ENCODE measurements at regions not wholly inside any gene's neighbourhood (a gene's known extent, or its start where the extent isn't known, plus 50 kb on each side); places are given as distances from the start of the nearest gene placed in this dataset.

DNA sequence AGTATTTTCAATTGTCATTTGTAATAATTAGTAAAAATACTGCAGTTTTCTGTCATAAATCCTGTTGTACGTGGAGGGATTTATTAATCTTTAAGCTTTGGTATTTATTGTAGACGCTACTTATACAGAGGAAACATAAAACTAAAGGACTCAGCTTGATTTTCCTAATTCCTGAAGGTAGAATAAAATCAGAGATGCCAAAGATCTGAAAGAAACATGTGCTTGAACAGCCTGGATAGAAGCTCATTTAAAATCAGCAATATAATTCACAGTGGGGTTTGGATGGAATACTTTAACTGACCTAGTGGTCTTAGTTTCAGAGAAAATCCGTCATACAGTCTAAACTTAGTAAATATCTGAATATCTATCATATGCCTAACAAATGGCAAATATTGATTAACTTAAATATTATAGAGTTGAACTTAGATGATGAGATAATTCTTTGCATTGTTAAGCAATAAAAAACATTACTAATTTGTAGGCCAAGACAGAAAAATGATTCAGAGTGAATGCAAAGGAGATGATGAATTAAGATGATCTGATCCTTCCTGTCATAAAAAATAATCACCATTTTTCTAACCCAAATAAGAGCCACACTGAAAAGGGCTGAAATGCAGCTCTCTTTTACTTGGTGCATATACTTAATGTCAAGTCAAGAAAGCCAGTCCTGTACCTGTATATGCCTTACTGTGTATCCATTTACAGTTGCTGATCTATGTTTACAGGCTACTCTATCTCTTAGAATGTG is 397.1 kb upstream of the DCN start:
- DNase-seq (ENCODE audit: low read depth in 3 of 3): no peak

DNA sequence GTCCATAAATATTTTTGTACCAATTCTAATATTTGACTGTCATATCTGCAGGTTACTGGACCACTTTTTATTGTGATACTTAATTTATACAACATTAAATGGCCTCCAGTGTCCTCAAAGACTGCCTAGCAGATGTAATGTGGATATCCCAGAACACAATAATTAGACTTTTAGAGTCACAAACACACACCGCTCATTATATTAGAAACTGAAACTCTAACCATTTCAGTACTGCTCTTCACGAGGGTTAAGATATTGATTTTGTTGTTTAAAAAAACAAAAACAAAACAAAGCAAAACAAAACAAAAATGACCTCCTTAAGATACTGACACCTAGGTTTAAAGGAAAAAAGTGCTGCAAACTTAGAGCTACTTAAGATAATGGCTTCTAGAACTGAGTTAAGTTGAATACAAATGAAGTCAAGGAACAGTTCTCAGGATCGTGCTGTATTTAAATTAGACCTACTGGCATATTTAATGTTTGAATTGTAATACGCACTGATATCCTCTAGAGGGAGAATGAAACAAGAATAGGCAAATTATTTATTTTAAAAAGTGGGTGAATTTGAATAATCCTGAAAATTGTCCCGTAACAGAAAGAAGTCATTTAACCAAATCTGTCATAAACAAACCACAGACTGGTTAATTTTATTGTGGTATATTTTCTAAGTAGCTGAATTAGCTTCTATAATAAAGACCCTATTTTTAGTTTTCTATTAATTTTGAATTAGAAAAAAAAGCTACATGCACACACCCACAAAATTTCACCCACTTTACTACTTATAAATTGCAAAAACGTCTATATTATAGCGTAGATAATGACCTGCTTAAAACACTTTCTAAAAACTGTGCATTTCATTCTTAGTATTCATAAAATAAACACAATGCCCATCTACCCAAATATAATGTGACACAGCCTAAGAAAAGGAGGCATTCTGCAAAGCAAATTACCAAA is 395.2 kb upstream of the DCN start:
- DNase-seq (ENCODE audit: low read depth in 3 of 3): no peak

DNA sequence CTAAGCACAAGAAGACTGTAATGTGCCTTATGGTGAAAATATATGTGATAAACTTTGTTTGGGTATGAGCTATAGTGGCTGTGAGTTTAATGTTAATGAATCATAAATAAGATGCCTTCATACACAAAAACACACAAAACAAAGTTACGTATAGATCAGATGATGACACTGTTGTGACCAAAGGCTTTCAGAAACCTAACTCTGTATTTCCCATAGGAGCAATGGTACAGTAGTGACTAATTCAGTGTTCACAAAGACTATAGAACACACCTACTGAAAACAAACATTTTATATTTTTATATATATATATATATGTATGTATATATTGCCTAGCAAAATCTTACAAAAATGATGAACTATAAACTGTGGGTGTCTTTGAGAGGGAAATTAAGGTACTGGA is 393.8 kb upstream of the DCN start:
- DNase-seq (ENCODE audit: low read depth in 3 of 3): no peak

DNA sequence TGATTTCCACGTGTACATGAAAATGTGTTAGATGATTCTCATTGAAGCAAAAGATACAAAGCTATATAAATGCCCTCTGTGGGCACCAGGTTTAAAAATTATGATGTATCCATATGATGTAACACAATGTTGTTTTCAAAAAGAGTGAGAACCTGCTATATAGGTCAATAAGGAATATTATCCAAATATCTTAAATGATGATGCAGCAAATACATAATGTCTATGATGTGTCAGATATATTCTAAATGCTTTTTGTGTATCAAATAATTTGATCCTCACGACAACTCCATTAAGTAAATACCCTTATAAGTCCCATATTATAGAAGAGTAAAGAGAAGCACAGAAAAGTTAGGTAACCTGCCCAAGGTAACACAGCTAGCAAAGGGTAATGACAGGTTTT is 393.0 kb upstream of the DCN start:
- DNase-seq (ENCODE audit: low read depth in 3 of 3): no peak

DNA sequence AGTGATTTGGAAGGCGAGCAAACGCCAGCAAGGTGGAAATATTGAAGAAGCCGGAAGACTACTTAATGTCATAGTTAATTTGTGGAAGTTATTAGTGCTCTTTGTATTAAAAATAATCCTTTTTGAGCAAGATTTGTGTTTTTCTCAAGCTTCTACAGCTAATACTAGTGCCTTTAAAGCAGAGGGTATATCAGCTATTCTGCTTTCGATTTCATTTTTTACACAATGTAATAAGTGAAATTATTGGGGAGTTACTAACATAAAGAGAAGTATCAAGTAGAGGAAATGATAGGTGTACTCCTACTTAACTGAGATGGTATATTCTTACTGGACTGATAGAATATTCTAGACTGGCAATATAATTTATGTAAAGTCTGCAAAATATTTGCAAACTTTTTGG is 392.4 kb upstream of the DCN start:
- DNase-seq (ENCODE audit: low read depth in 3 of 3): no peak

DNA sequence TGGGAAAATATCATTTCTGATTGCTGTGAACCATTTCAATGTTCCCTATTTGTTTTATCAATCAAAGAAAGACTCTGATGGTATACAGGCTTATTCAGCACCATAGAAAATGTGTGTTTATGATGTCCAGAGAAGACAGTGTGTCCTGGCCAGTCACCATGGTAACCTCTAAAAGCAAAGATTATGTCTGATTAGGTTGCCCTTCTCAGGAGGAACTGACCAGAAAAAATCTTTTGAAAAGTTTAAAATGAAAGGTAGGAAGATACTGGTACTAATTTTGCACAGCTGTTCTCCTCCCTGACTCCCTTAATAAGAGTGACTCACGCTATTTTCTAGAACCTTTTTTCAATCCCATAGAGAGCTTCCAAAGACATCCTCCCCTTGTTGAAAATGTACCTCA is 391.8 kb upstream of the DCN start:
- no peak for DNase-seq (ENCODE audit: low read depth in 3 of 3)

DNA sequence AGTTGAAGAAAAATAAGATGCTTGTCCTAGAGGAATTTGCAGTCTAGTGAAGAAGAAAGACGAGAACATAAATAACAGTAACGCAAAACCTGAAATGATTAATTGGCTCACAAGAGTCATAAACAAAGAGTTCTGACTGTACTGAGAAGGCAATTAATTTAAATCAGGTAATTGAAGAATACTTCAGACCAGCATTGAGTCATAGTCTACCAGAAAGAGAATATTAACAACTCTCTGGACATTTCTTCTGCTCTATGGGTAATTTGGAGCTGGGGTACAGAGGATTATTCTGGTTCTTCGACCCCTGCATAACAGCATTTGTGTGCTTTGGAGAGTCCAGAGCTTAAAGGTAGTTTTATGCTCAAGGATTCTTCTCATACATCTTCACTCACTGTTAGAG is 390.3 kb upstream of the DCN start:
- no peak for DNase-seq (ENCODE audit: low read depth in 3 of 3)

DNA sequence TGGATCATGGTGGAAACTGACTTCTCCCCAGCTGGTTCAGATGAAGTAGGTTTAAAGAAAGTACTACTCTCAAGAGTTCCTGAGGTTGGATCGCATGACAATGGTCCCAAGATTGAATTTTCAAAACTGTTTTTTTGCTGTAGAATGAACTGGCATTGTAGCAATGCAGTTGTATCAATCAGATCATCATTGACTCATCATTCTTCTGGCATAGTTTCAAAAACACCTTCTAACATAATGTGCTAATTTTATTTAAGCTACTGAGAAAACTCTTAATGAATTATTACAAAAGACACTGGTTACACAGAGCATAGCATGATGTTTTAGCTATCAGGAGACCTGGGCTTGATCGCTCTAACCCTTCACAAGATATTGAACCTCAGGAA is 384.5 kb upstream of the DCN start:
- no peak for DNase-seq (ENCODE audit: low read depth in 3 of 3)

DNA sequence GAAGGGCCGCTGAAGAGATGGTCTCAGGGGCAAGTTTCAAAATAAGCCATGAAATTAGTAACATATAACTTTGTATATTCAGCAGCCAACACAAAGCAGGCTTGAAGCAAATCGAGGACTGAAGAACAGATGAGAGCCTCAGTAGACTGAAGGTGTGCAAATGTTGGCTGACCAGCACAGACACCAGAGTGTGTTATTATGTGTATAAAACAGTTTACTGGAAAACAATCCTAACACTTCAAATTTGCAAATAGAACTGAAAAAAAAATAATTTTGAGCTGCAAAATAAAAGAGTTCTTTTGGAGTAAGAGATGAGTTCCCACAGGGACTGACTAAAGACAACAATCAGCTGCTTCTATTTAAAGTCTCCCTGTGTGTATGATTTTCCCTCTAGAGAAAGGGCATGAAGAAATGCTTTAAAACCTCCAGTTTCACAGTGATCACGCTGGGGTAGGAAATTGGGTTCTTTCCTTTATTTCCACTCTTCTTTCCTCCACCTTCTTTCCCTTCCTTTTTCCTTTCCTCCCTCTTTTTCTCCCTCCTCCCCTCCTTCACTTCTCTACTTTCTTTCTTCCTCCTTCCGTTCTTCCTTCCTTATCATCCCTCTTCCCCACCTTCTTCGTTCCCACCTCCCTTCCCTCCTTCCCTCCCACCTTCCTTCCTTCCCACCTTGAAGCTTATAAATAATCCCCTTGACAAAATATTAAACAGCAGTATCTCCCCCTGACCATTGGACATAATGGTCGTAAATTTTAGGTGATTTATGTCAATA is 383.9 kb upstream of the DCN start:
- no peak for DNase-seq (ENCODE audit: low read depth in 3 of 3)

DNA sequence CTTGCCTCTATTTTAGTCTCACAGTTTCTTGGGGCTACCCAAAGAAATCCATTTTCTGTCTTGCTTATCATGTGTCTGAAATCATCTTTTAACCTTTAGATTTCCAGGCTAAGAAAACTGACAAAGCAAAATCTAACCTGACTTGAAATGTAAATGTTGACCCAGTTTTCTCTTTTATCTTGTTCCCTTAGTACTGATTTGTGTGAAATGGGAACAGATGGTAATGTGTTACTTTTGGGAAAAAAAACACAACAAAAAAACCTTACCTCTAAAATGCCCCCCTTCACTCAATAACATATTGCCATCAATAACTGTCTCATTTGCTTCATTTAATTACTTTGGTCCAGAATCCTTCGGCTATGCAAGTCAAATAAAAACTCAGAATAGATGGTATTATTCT is 383.2 kb upstream of the DCN start:
- DNase-seq (ENCODE audit: low read depth in 3 of 3): no peak

DNA sequence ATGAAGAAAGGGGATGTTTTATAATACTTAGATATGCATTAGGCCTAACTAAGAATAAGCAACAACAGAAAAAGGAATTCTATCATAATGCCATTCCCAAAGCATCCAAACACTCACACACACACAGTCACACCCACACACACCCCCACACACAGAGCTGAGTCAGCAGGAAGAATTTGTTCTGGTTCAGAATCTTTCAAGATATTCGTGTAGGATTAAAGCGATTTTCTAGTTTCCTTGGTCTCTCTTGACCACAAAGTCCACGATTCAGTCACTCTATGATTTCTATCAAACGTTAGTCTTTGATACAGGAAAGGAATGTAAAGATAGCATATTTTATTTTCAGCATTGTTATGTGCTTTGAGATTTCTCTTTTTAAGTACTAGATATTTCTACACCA is 382.6 kb upstream of the DCN start:
- DNase-seq (ENCODE audit: low read depth in 3 of 3): peak in 2 of 3 experiments; percentile 9

DNA sequence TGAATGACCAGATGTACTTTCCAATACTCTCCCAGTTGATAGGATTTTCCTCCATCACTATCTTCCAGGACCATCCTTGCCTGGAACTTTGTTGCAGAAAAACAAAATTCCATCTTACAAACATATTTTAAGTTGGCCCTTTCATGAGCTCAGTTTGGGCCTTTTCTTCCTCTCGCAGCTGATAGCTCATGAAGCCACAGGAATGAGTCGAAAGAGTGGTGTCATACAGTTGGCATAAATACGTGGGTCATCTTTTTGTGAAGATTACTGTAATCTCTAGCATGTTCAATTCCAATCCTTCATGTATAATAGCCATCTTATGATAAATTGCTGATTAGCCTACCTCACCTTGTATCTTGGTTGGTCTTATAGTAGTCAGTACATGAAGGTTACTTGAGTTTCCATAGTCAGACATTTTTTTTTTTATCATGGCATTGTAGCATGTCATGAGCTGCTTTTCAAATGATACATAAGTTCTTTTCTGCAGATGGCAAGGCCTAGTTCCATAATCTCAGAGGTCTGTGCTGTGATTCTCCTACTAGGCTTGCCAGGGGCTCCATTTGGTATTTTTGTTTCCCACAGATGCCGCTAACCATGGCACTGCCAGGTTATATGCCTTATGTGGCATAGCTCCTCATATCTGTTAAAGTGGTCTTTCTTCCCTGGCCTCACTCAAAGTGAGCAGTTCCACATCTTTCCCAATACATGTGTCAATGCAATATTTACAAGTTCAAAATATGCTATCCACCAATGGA is 380.6 kb upstream of the DCN start:
- DNase-seq (ENCODE audit: low read depth in 3 of 3): no peak

DNA sequence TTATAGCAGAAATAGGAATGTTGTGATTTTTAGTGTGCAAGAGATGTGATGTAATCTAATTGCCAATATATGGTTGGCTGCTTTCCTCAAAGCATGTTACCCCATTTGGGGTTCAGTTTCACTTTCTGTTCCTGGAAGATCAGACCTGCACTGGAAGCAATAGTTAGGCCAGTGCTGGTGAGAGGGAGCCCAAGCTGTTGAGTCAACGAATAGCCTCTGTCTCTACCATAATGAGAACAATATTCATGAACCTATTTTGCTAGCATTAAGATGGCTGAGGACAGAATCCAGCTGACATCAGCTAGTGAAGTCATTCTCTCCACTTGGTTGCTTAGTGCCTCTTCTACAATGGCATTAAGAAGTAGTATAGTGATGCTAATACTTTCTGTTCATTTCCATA is 379.9 kb upstream of the DCN start:
- DNase-seq (ENCODE audit: low read depth in 3 of 3): peak in 1 of 3 experiments; percentile 14

DNA sequence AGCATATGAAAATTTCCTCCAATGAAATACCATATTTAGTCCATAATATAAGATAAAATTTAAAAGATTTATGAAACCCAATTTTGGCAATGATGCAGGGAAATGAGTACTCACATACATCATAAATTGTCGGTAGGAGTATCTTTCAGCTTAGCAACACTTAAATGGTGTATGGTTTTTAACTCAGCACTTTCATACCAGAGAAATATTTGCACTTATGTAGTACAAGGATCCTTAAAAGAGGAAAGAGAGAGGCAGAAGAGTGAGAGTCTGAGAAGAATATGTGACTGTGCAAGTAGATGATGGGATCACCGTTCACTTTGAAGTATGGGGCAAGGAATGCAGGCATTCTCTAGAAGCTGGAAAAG is 379.3 kb upstream of the DCN start:
- DNase-seq (ENCODE audit: low read depth in 3 of 3): no peak

DNA sequence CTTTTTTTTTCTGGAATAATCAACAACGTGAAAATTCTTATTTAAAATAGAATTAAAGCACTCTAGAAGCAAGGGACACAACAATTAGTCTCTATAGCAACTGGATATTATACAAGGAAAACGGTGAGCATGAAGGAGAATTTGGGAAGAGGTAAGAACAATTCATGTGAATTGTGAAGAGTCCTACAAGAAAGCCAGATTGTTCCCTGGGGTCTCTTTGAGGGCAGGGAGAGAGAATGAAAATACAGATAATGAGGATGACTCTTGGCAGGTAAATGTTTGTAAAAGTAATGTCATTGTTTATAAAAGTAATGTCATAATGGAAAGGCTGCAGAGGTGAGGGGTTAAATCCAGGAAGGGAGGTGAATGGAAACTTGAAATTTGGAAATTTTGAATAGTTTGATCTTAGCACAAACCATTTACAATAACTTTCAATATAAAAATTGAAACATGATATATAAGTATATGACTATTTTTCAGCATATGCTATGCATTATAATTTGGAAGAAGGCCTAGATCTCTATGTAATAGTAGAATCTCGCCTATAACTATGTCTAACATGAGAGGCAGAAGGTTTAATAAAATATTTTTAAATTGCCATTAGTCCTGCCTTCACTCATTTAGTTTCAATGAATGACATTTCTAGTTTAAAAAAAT is 378.8 kb upstream of the DCN start:
- DNase-seq (ENCODE audit: low read depth in 3 of 3): no peak

DNA sequence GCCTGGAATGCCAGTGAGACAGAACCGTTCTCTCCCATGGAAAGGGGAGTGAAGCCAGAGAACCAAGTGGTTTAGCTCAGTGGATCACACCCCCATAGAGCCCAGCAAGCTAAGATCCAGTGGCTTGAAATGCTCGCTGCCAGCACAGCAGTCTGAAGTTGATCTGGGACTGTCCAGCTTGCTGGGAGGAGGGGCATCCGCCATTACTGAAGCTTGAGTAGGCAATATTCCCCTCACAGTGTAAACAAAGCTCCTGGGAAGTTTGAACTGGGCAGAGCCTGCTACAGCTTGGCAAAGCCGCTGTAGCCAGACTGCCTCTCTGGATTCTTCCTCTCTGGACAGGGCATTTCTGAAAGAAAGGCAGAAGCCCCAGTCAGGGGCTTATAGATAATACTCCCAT is 374.3 kb upstream of the DCN start:
- DNase-seq (ENCODE audit: low read depth in 3 of 3): no peak

DNA sequence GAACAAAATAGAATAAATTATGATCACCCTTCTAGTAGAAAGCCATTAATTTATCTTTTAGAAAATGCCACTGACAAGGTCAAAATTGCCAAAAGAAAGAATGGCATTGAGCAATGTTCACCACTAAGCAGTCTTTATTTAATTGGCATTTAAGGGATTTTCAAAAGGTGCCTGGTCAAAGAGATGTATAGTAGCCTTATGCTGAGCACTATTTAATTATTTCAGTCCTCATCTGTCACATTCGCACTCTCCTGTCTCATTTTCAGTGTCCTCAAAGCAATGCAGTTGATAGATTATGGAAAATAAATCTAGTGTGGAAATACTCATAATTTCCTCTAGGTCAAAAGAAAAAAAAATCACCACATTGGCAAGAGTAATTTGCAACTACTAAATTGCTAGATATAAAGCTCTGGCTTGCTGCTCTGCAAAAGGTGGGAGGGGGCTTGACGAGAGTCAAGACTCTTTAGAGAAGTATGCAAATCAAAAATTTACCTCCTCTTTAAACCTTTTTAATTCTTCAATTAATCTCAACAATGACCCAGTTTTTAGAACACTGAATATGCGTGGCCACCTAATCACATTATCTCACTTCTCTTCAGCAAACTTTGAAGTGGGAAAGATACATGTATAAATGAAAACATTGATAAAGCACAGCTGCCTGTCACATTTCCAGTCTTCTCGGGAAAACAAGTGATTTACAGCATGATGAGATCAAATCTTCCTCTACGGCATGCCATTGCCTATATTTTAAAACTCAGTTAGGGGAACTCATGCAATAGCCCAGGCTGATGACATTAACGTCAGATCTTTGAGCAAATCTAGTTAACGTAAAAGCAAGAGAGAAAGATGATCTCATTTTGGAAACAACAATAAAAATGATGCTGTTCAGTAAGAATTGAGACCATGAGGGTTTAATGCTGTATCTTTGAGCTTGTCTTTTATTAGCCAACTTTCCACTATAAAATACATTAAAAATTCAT is 373.1 kb upstream of the DCN start:
- DNase-seq (ENCODE audit: low read depth in 3 of 3): no peak

DNA sequence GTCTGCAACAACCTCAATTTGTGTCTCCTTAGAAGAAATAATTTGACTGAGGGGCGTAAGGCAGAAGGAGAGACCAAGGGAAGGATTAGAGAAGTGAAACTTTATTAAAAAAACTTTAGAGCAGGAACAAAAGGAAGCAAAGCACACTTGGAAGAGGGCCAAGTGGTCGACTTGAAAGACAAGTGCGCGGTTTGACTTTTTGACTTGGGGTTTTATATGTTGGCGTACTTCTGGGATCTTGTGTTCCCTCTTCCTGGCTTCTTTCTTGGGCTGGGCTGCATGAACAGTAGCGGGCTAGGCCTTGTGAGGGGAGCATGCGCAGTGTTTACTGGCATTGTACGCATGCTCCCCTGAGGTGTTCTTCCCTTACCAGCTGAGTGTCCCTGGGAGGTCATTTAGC is 369.3 kb upstream of the DCN start:
- no peak for DNase-seq (ENCODE audit: low read depth in 3 of 3)

DNA sequence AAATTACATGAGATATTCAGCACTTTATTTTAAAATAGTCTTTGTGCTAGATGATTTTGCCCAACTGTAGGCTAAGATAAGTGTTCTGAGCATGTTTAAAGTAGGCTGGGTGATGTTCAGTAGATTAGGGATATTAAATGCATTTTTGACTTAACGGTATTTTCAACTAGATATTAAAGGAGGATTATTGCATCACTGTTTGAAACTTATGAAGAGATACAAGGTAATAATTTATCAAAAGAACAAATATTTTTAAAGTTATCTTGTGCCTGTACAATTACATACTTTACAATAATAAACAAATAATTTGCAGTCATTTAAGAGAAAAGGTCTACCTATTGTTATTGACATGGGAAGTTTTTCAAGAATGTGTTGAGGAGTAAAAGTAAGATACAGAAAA is 368.6 kb upstream of the DCN start:
- DNase-seq (ENCODE audit: low read depth in 3 of 3): no peak

DNA sequence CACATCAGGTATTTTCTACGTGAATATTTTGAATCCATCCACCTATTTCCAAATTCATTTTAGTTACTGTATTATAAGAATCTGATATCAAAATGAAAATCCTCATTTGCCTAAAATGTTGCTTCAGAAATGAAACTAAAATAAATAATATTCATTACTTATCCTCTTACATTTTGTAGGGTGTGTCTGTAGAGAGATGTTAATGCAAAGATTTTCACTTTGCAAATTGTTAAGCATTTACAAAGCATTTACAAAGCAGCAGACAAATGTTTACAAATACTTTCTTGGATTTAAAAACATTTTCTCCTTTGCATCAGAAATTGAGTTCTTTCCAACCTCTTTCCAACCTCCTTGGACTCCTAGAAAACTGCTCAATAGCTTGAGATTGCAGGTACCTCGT is 360.0 kb upstream of the DCN start:
- no peak for DNase-seq (ENCODE audit: low read depth in 3 of 3)
